Fibroblast of pulmonary artery (primary cell): ENCODE measurements at regions not wholly inside any gene's neighbourhood (a gene's known extent, or its start where the extent isn't known, plus 50 kb on each side); places are given as distances from the start of the nearest gene placed in this dataset.
A peak's percentile ranks its signal among the peaks of the same experiment; 100 is the strongest.

ENCODE experiments used
- DNase-seq: peaks from one replicate; pipeline ENCODE4 v3.0.0-alpha.2; 2010; ENCODE audit warnings: low read depth
- H3K4me3 ChIP-seq: replicated peaks from 2 replicates; pipeline ENCODE4 v1.5.1; 2011; ENCODE audit warnings: low read depth, mild to moderate bottlenecking, control low read depth, low read length, moderate library complexity
- TF ChIP-seq, protein P1 (sequence below): IDR thresholded peaks from 2 replicates; pipeline ENCODE4 v1.5.1; 2011; ENCODE audit warnings: mild to moderate bottlenecking, control low read depth, low read length, inconsistent platforms; ENCODE audit errors: missing control alignments

DNA sequence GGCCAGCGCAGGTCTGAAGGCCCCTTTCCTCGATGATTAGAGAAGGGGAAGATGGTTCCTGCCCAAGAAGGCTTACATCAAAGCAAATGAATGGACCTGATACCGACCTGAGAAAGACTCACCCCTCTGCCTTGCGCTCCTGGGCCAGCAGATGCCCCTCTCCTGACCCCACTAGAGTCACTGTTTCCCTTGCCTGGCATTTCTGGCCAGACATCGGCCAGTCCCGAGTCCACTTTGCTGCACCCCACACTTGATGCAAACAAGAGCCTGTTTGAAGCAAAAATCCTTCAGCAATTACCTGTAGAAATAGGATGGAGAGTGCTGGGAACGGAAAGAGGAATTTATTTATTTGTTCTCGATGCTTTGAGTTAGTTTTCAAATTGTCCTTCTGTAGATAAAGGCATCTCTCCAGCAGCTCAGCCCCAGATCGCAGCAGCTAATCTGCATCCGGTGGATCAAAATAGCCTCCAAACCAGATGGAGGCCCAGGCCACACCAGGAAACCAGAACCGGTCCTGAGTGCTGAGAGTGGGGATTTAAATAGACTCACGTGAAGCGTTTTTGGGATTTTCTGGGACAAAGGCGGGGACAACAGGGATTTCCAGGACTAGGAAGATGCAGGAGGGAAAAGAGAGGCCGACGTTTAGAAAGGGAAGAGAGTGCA is 148.6 kb downstream of the TRIM29 start:
- H3K4me3 ChIP-seq, result no peak overlapping the region
- TF ChIP-seq, protein P1, sequence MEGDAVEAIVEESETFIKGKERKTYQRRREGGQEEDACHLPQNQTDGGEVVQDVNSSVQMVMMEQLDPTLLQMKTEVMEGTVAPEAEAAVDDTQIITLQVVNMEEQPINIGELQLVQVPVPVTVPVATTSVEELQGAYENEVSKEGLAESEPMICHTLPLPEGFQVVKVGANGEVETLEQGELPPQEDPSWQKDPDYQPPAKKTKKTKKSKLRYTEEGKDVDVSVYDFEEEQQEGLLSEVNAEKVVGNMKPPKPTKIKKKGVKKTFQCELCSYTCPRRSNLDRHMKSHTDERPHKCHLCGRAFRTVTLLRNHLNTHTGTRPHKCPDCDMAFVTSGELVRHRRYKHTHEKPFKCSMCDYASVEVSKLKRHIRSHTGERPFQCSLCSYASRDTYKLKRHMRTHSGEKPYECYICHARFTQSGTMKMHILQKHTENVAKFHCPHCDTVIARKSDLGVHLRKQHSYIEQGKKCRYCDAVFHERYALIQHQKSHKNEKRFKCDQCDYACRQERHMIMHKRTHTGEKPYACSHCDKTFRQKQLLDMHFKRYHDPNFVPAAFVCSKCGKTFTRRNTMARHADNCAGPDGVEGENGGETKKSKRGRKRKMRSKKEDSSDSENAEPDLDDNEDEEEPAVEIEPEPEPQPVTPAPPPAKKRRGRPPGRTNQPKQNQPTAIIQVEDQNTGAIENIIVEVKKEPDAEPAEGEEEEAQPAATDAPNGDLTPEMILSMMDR, result no peak
- no peak for DNase-seq

DNA sequence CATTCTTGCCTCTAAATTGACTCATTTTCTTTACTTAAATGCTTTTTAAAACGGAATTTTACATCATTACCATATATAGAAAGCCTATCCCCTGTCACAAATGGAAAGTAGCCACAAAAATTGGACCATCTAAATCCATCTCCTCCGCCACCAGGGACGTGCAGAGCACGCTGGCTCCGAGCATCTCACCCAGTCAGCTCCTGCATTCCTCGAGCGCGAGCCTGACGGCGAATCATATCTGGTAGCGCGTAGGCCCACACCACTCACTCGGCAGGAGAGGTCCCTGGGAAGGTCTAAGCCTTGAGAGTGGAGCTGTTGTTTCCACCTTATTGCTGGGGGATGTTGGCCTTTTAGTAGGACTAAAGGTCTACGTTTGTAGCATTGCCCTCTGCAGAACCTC is 152.4 kb downstream of the TRIM29 start:
- DNase-seq, result no peak
- TF ChIP-seq, protein P1, result no peak
- no peak overlapping the region for H3K4me3 ChIP-seq

DNA sequence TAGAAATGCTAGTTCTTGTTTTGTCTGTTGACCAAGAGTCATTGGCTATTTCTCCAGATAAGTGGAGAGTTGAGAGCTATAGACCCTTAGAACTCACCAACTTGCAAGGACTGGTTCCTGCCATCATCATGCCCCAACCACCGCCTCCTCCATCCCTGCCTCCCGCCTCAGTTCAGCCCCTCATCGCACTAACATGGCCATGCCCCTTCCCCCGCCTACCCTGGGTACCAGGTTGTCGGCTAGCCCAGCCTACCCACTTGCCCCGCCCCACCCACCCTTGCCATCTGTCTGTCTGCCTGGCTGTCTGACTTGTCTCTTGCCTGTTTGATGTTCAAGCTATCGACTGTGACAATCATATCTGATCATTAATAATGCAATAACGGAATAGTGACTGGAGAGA is 154.1 kb downstream of the TRIM29 start:
- no peak for DNase-seq
- TF ChIP-seq, protein P1, result no peak
- H3K4me3 ChIP-seq, result no peak overlapping the region

DNA sequence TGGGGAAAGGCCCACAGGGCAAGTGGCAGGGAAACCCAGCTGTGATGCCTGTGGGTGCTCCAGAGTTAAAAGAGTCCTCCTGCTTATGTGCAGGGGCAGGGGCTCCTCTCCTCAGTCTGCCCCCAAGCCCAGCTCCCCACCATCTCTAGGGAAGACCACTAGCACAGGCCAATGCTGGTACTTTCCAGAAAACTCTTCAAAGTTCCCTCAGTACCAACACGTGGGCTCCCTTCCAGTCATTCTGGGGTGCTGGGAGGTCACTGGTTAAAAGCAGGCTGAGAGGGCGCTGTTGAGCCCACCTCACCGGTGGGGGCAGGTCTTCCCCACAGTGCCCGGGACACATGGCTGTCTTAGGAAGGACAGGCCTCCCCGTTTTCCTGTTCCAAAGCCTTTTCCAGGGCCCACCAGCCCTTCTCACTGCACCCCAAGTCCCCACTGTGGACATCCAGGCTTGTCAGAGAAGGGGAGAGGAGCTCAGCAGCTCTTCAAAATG is 154.6 kb downstream of the TRIM29 start:
- DNase-seq, result no peak
- H3K4me3 ChIP-seq, result no peak overlapping the region
- TF ChIP-seq, protein P1, result no peak

DNA sequence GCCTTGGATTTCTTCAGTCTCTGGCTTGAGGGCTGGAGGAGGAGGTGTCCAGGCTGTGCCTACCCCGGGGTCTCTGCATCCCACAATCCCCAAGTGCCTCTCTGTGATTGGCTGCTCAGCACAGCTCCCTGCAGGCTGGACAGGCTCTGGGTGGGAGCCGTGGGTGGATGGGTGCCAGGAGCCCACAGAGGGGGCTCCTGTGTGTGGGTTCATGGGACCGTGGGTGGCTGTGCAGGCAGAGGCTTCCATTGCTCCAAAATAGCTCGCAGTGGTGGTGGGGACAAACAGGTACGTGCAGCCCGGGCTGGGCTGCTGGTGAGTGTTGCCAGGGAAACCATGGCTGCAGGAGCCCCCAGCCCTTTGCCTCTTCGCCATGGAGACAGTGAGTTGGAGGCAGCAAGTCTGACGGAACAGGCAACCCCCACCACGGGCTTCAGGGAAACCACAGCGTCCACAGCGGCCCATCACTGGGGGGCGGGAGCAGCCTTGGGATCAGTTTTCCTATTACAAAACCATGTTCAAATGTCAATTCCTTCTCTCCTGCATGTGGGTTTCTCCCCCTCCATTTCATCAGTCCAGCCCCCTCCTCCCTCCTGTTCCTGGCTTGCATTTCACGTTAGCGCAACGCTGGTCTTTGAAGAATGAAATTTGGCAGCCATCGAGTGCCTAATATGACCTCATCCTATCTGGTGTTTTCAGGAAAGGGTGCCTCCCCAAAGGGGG is 155.2 kb downstream of the TRIM29 start:
- TF ChIP-seq, protein P1, result no peak
- DNase-seq, result peak; percentile 7
- no peak overlapping the region for H3K4me3 ChIP-seq

DNA sequence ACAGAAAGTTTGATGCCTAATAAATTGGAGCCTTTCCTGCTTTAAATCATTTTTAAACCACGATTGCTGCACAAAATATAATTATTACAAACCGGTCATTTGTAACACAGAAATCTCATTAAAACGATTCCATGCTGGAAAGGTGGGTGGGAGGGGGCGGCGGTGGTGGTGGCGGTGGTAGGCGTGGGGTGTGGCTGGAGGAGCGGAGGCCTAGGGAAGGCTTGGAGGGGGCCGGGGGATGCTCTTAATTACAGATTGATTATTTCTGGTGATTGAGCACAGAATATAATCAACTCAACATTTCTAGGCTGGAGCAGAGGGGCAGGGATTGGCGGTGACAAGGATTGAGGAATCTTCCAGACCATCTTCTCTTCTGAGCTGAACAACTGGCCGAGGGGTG is 157.5 kb downstream of the TRIM29 start:
- DNase-seq, result no peak
- TF ChIP-seq, protein P1, result no peak
- H3K4me3 ChIP-seq, result no peak overlapping the region

DNA sequence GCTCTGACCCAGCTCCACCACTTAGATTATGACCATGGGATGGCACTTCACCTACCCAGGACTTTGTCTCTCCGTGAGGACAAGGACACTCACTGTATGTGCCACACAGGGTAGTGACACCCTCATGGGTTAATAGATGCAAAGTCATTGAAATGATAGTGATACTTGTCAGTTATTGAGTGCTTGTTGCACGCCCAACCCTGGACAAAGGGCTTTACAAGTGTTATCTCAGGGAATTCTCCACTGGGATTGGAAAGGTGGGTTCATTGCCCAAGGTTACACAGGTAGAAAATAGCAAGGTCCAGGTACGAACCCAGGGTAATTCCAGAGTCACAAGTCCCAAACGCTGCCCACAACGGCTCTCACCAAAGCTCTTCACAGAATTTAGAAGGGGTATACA is 158.2 kb downstream of the TRIM29 start:
- no peak overlapping the region for H3K4me3 ChIP-seq
- no peak for DNase-seq
- TF ChIP-seq, protein P1, result no peak
